MM.1S (cell line): ENCODE measurements at regions not wholly inside any gene's neighbourhood (a gene's known extent, or its start where the extent isn't known, plus 50 kb on each side); places are given as distances from the start of the nearest gene placed in this dataset.

ENCODE experiments used
- DNase-seq: peaks from one replicate; pipeline ENCODE4 v3.0.0-alpha.2; 2015
- H2AFZ ChIP-seq: fragments of 300-600 bp; sonication (generic); 2 replicates; pipeline ENCODE4 v1.6.0; 2016; ENCODE audit warnings: antibody characterized with exemption, low read length
- H3F3A ChIP-seq: fragments of 300-600 bp; sonication (generic); 2 replicates; pipeline ENCODE4 v1.6.1; 2016; ENCODE audit warnings: mild to moderate bottlenecking, antibody characterized with exemption, low read length, moderate library complexity, mixed read lengths; ENCODE audit not compliant: insufficient read depth
- H3K27ac ChIP-seq: fragments of 300-600 bp; sonication (generic); 2 replicates; pipeline ENCODE4 v1.5.1; 2016; ENCODE audit warnings: mild to moderate bottlenecking, low read length
- H3K27me3 ChIP-seq: fragments of 300-600 bp; sonication (generic); replicated peaks from 2 replicates; pipeline ENCODE4 v1.6.0; 2016; ENCODE audit warnings: low read length; ENCODE audit not compliant: insufficient read depth
- H3K36me3 ChIP-seq: fragments of 300-600 bp; sonication (generic); replicated peaks from 2 replicates; pipeline ENCODE4 v1.6.1; 2016; ENCODE audit warnings: mild to moderate bottlenecking, low read length, mixed read lengths; ENCODE audit not compliant: insufficient read depth
- H3K4me1 ChIP-seq: fragments of 300-600 bp; sonication (generic); 2 replicates; pipeline ENCODE4 v1.6.1; 2016; ENCODE audit warnings: low read length, mixed read lengths
- H3K4me2 ChIP-seq: fragments of 300-600 bp; sonication (generic); 2 replicates; pipeline ENCODE4 v1.6.0; 2016; ENCODE audit warnings: low read depth, low read length
- H3K4me3 ChIP-seq: fragments of 300-600 bp; sonication (generic); 2 replicates; pipeline ENCODE4 v1.5.1; 2016; ENCODE audit warnings: low read length, mixed read lengths
- H3K79me2 ChIP-seq: fragments of 300-600 bp; sonication (generic); 2 replicates; pipeline ENCODE4 v1.6.1; 2016; ENCODE audit warnings: mixed run types, low read length, mixed read lengths
- H3K9ac ChIP-seq: fragments of 300-600 bp; sonication (generic); 2 replicates; pipeline ENCODE4 v1.6.1; 2016; ENCODE audit warnings: low read length, mixed read lengths
- H3K9me2 ChIP-seq: fragments of 300-600 bp; sonication (generic); replicated peaks from 2 replicates; pipeline ENCODE4 v1.6.1; 2016; ENCODE audit warnings: mild to moderate bottlenecking, low read length, mixed read lengths; ENCODE audit not compliant: insufficient read depth
- H3K9me3 ChIP-seq: fragments of 300-600 bp; sonication (generic); replicated peaks from 2 replicates; pipeline ENCODE4 v1.6.1; 2016; ENCODE audit warnings: mild to moderate bottlenecking, low read length, mixed read lengths; ENCODE audit not compliant: insufficient read depth
- H4K20me1 ChIP-seq: fragments of 300-600 bp; sonication (generic); 2 replicates; pipeline ENCODE4 v1.6.1; 2016; ENCODE audit warnings: mild to moderate bottlenecking, low read length, moderate library complexity, mixed read lengths; ENCODE audit not compliant: insufficient read depth
- CTCF ChIP-seq: fragments of 300-600 bp; sonication (generic); IDR thresholded peaks from 2 replicates; pipeline ENCODE4 v1.5.1; 2016; ENCODE audit warnings: antibody characterized with exemption, low read length, mixed read lengths
- EZH2 ChIP-seq: fragments of 300-600 bp; sonication (generic); optimal IDR thresholded peaks from 2 replicates; pipeline ENCODE3; 2017; ENCODE audit warnings: low read depth, mild to moderate bottlenecking, antibody characterized with exemption, low read length, mixed read lengths
- EZH2phosphoT487 ChIP-seq: fragments of 300-600 bp; sonication (generic); IDR thresholded peaks from 2 replicates; pipeline ENCODE4 v1.6.1; 2018; ENCODE audit warnings: antibody characterized with exemption, low read length

GRCh38 chr4:33446953-33447352 is 2726.8 kb downstream of the PCDH7 start:
- Histone ChIP-seq H3K4me3 (no peak overlapping the region), H3K9me2 (no peaks in the 10 kb centered on the region), H3K27ac (no peak overlapping the region), H3K36me3 (no peaks in the 10 kb centered on the region), H2AFZ (no peak overlapping the region), H3K9ac (no peak overlapping the region), H3F3A (no peaks in the 10 kb centered on the region), H4K20me1 (no peaks in the 10 kb centered on the region), H3K79me2 (no peaks in the 10 kb centered on the region), H3K27me3 (no peaks in the 10 kb centered on the region), H3K4me1 (no peaks in the 10 kb centered on the region), H3K4me2 (no peak overlapping the region), H3K9me3 (no peaks in the 10 kb centered on the region)
- DNase-seq: no peak
- TF ChIP-seq CTCF (no peak), EZH2phosphoT487 (no peak), EZH2 (no peak)

DNA sequence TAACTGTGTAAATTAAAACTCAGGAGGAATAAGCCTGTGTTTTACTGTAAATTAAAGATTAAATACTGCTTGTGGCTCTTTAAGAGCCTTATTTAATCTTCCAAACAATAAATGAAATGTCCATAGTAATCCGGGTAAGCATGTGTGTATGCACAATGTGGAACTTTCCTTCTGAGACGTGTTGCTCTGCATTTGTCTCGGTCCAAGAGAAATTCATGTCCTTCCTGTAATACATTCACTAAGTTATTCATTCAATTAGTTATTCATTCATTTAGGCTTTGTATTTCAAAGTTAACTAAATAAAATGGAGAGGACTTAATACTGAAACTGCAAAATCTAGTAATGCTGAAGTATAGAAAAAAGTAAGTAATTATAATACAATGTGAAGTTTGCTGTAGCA is 2728.8 kb downstream of the PCDH7 start:
- Histone ChIP-seq H3K27ac (no peak overlapping the region), H3K4me1 (no peaks in the 10 kb centered on the region)
- TF ChIP-seq EZH2: no peak
- TF ChIP-seq CTCF: no peak
- TF ChIP-seq EZH2phosphoT487: no peak

DNA sequence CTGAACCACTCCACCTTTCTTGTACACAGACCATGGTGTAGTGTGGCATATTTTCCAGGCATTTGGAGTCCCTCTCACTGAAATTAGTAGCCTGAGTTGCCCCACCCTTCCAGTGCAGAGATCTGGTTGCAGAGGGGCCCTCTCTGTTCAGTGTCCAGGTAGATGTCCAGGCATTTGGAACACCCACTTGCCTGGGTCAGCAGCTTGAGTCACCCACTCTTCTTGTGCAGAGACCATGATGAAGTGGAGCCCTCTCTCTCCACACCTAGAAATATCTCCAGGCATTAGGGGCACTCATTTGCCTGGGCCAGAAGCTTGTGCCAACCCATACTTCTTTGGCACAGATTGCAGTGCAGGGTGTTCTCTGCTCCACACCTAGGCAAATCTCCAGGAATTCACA is 2733.3 kb downstream of the PCDH7 start:
- no peak overlapping the region for H2AFZ ChIP-seq
- H3K79me2 ChIP-seq: no peaks in the 10 kb centered on the region
- H3K27ac ChIP-seq: no peak overlapping the region
- H3K9me2 ChIP-seq: no peaks in the 10 kb centered on the region
- no peak overlapping the region for H3K4me2 ChIP-seq
- H3K36me3 ChIP-seq: no peaks in the 10 kb centered on the region
- no peak for TF ChIP-seq EZH2phosphoT487
- no peak for TF ChIP-seq EZH2
- TF ChIP-seq CTCF: no peak
- H3K4me3 ChIP-seq: no peak overlapping the region
- H3F3A ChIP-seq: no peaks in the 10 kb centered on the region
- H3K9me3 ChIP-seq: no peaks in the 10 kb centered on the region
- H3K27me3 ChIP-seq: no peaks in the 10 kb centered on the region
- H3K4me1 ChIP-seq: no peaks in the 10 kb centered on the region
- no peak for DNase-seq
- no peaks in the 10 kb centered on the region for H4K20me1 ChIP-seq
- H3K9ac ChIP-seq: no peak overlapping the region

More for the DNA sequence above, 2728.8 kb downstream of the PCDH7 start:
- Histone ChIP-seq H4K20me1 (no peaks in the 10 kb centered on the region), H2AFZ (no peak overlapping the region), H3K4me2 (no peak overlapping the region), H3K36me3 (no peaks in the 10 kb centered on the region), H3K9ac (no peak overlapping the region), H3K9me2 (no peaks in the 10 kb centered on the region), H3K79me2 (no peaks in the 10 kb centered on the region), H3K4me3 (no peak overlapping the region), H3F3A (no peaks in the 10 kb centered on the region), H3K27me3 (no peaks in the 10 kb centered on the region), H3K9me3 (no peaks in the 10 kb centered on the region)
- DNase-seq: no peak
